ENCODE measurements at regions not wholly inside any gene's neighbourhood (a gene's known extent, or its start where the extent isn't known, plus 50 kb on each side); places are given as distances from the start of the nearest gene placed in this dataset.

DNA sequence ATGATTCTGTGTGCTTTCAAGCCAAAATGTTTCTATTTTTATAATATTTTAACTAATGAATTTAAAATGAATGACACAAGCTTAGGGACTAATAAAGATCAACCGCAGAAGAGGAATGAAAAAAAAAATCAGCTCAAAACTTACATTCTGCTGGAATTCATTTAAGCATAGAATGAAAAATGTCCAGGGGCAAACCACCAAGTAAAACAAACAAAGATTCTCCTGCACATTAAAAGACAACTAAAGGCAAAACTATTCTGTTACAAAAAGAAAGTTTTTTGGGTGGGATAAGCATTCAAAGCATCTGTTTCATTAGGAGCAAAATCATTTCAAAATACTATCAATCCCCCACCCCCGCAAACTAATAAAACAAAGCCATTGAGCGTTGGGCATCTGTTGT lies 99.3 kb upstream of the SOX11 start:
- peaks cover 2% of the 10 kb centered on the region for H3K9me3 Mint-ChIP-seq
- DNase-seq (ENCODE audit: low read depth, low spot score), result no peak
- no peaks in the 10 kb centered on the region for H3K36me3 Mint-ChIP-seq (ENCODE audit: low read depth)
- no peaks in the 10 kb centered on the region for H3K27me3 Mint-ChIP-seq (ENCODE audit: low read depth)
- H3K27ac Mint-ChIP-seq (ENCODE audit: unreplicated experiment), result no peak overlapping the region
- no peaks in the 10 kb centered on the region for H3K4me1 Mint-ChIP-seq
- no peak overlapping the region for H3K4me3 Mint-ChIP-seq
- TF ChIP-seq, protein P1, sequence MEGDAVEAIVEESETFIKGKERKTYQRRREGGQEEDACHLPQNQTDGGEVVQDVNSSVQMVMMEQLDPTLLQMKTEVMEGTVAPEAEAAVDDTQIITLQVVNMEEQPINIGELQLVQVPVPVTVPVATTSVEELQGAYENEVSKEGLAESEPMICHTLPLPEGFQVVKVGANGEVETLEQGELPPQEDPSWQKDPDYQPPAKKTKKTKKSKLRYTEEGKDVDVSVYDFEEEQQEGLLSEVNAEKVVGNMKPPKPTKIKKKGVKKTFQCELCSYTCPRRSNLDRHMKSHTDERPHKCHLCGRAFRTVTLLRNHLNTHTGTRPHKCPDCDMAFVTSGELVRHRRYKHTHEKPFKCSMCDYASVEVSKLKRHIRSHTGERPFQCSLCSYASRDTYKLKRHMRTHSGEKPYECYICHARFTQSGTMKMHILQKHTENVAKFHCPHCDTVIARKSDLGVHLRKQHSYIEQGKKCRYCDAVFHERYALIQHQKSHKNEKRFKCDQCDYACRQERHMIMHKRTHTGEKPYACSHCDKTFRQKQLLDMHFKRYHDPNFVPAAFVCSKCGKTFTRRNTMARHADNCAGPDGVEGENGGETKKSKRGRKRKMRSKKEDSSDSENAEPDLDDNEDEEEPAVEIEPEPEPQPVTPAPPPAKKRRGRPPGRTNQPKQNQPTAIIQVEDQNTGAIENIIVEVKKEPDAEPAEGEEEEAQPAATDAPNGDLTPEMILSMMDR (conservative IDR thresholded peaks at IDR 0.05), result no peak

DNA sequence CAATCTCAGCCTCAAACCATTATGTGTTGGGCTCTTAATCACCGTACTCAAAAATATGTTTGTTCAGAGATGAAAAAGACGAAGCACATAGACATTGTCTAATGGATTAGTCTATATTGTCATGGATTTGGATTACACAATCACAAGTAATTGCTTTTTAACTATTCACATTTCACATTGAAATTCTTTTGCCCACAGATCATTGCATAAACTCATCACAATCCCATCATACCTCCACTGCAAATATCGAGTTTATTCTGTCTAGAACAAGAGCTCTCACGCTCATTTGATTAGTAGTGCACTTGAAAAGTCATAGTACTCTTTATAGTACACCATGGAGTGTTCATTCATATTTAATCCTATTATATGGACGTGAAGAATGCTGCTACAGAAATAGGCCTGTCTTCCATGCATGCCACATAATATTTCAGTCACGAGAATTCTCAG lies 97.9 kb upstream of the SOX11 start:
- no peaks in the 10 kb centered on the region for H3K4me1 Mint-ChIP-seq
- no peaks in the 10 kb centered on the region for H3K36me3 Mint-ChIP-seq (ENCODE audit: low read depth)
- no peak overlapping the region for H3K27ac Mint-ChIP-seq (ENCODE audit: unreplicated experiment)
- TF ChIP-seq, protein P1 (conservative IDR thresholded peaks at IDR 0.05), result no peak
- no peak for DNase-seq (ENCODE audit: low read depth, low spot score)
- H3K9me3 Mint-ChIP-seq, result peaks cover 2% of the 10 kb centered on the region
- H3K4me3 Mint-ChIP-seq, result no peak overlapping the region
- H3K27me3 Mint-ChIP-seq (ENCODE audit: low read depth), result no peaks in the 10 kb centered on the region

DNA sequence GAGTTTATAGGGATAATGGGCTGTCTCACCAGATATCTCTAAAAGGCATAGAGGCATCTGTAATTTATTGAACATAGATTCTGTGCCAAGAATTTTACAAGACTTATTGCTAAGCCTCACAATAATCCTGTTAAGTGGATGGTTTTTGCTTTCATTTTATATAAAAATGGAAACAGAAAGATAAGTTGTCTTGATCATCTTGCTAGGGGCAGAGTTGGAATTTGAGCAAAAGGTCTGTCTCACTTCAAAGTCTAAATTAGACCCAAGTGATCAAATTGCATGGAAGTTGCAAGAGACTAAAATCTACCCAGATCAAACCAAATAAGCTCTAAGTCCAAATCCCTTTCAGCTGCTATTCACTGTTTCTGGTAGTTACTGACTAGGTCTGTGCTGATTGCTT lies 95.3 kb upstream of the SOX11 start:
- TF ChIP-seq, protein P1 (conservative IDR thresholded peaks at IDR 0.05), result no peak
- Mint-ChIP-seq H3K36me3 (ENCODE audit: low read depth) (no peaks in the 10 kb centered on the region), H3K4me1 (no peaks in the 10 kb centered on the region), H3K27me3 (ENCODE audit: low read depth) (no peaks in the 10 kb centered on the region), H3K9me3 (peaks cover 2% of the 10 kb centered on the region), H3K4me3 (no peak overlapping the region), H3K27ac (ENCODE audit: unreplicated experiment) (no peak overlapping the region)
- DNase-seq (ENCODE audit: low read depth, low spot score), result no peak

DNA sequence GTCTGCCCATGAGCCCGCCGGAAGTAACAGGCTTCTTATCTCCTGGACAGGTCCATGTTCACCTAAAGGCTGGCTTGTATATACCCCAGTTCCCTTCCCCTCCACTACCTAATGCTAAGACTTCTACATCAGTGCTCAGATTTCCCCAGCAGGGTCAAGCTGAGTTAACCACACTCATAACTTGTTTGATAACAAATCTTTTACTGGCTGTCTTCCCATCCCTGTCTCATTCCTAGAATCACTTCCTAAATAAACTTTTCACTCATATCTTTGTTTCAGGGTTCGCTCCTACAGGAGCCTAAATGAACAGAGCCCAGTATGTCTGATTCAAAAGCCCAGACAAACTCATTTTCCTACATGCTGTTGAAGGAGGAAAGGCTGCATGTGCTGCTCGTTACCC lies 94.0 kb upstream of the SOX11 start:
- Mint-ChIP-seq H3K36me3 (ENCODE audit: low read depth) (no peaks in the 10 kb centered on the region), H3K27me3 (ENCODE audit: low read depth) (no peaks in the 10 kb centered on the region), H3K4me1 (no peaks in the 10 kb centered on the region), H3K4me3 (no peak overlapping the region), H3K9me3 (no peaks in the 10 kb centered on the region), H3K27ac (ENCODE audit: unreplicated experiment) (no peak overlapping the region)
- DNase-seq (ENCODE audit: low read depth, low spot score), result no peak
- TF ChIP-seq, protein P1 (conservative IDR thresholded peaks at IDR 0.05), result no peak

DNA sequence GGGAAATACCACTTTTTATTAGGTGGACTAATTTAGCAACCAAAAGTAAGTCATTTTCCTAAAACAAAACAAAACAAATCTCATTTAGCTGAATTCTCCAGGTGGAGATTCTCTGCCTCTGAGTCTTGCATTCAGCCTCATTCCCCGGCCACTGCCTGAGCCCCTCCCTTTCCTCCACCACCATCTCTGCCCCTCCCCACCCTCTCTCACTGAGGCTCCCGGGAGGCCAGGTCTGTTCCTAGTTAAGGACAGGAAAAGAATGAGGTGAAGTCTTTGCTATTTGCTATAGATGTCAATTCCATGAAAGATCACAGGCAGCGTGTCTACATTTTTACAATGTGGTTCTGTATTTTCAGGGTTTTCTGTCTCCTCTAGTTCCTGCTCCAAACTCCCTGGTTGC lies 83.0 kb upstream of the SOX11 start:
- Mint-ChIP-seq H3K4me1 (peaks cover 5% of the 10 kb centered on the region), H3K27ac (ENCODE audit: unreplicated experiment) (no peak overlapping the region), H3K4me3 (no peak overlapping the region), H3K9me3 (no peaks in the 10 kb centered on the region), H3K36me3 (ENCODE audit: low read depth) (no peaks in the 10 kb centered on the region), H3K27me3 (ENCODE audit: low read depth) (no peaks in the 10 kb centered on the region)
- no peak for DNase-seq (ENCODE audit: low read depth, low spot score)
- TF ChIP-seq, protein P1 (conservative IDR thresholded peaks at IDR 0.05), result no peak

- Mint-ChIP-seq H3K27me3 (ENCODE audit: low read depth) (no peaks in the 10 kb centered on the region), H3K36me3 (ENCODE audit: low read depth) (peaks cover 3% of the 10 kb centered on the region), H3K27ac (ENCODE audit: unreplicated experiment) (no peak overlapping the region), H3K9me3 (no peaks in the 10 kb centered on the region), H3K4me3 (no peak overlapping the region), H3K4me1 (peaks cover 5% of the 10 kb centered on the region)
- TF ChIP-seq, protein P1 (conservative IDR thresholded peaks at IDR 0.05), result no peak
- no peak for DNase-seq (ENCODE audit: low read depth, low spot score)
Measured at GRCh38 chr2:5612666-5613065, 79.5 kb upstream of the SOX11 start.

Measured in neural crest cell (in vitro differentiated cells).